GM23248 (cell line): ENCODE measurements at regions not wholly inside any gene's neighbourhood (a gene's known extent, or its start where the extent isn't known, plus 50 kb on each side); places are given as distances from the start of the nearest gene placed in this dataset.

Experiments used
- EZH2 ChIP-seq: fragments of 200-600 bp; sonication (generic); IDR thresholded peaks from 2 replicates; pipeline ENCODE4 v1.6.1; 2018; ENCODE audit warnings: antibody characterized with exemption, mild to moderate bottlenecking; ENCODE audit not compliant: insufficient read depth, poor library complexity, severe bottlenecking
- EZH2phosphoT487 ChIP-seq: fragments of 200-600 bp; sonication (generic); IDR thresholded peaks from 2 replicates; pipeline ENCODE4 v1.6.1; 2018; ENCODE audit warnings: antibody characterized with exemption, moderate library complexity, mild to moderate bottlenecking, low read depth; ENCODE audit not compliant: insufficient read depth

- TF ChIP-seq EZH2 (no peak), EZH2phosphoT487 (no peak)
Observed at GRCh38 chr12:108448246-108448645, 66.8 kb upstream of the FICD start.
